SIG-M5 (cell line): ENCODE measurements at regions not wholly inside any gene's neighbourhood (a gene's known extent, or its start where the extent isn't known, plus 50 kb on each side); places are given as distances from the start of the nearest gene placed in this dataset.
"Not testable (repeated sequence)": the region's sequence is repeated elsewhere in the genome, so short reads cannot be mapped to it uniquely, and the experiment has no call there.

Experiments used
- DNase-seq: peaks from one replicate; lab custom pipeline; 2025; lab: John Stamatoyannopoulos, UW

DNA sequence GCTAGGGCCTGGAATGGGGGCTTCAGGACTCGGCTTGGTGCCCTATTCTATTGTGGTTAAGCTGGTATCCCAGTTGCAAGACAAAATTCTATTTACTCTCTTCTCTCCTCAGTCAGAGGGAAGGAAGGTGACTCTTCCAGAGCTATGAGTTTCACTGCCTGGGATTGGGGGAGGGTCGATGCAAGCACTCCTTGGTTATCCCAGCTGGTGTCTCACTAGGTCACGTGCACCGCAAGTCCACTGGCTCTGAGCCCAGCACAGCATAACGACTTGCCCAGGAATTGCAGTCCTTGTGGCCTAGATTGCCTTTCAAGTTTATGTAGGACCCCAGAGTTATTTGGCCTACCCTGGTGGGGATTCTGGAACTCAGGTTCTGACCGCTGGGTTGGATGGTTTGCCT, 958.8 kb downstream of the IGSF11 start:
- DNase-seq: no peak

DNA sequence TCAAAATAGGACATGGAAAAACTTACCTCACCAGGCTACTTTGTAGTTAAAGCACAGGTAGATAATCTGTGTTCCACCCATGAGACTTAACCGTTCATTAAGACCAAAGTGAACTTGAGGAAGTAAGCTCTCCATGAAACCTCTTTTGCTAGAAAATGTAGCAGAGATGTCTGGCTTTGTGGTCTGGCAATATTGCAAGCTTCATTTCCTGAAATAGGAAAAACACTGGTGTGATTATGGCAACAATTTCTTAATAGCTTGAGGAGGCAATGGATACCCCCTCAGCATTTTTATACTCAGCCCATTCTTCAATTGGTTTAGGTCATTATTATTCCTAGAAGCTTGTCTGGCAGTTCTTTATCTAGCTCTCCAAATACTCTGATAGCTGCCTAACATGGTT, 957.3 kb downstream of the IGSF11 start:
- DNase-seq: no peak

DNA sequence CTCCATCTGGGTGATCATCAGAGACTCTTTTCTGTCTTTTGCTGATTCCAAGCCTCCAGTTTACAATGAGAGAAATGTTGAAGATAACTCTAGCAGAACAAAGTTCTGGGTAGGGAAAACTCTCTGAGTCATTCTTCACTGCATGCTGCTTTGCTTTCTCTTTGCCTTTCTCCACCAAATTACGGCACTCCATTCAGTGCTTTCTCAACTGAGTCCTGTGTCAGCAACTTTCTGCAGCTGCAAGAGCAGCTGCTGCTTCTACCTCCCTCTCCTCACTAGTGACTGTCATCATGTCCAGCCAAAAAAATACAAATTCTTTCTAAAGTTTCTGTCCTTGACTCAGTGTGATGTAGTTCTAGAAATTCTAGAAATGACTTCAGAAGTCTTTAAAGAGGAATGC, 953.8 kb downstream of the IGSF11 start:
- no peak for DNase-seq

DNA sequence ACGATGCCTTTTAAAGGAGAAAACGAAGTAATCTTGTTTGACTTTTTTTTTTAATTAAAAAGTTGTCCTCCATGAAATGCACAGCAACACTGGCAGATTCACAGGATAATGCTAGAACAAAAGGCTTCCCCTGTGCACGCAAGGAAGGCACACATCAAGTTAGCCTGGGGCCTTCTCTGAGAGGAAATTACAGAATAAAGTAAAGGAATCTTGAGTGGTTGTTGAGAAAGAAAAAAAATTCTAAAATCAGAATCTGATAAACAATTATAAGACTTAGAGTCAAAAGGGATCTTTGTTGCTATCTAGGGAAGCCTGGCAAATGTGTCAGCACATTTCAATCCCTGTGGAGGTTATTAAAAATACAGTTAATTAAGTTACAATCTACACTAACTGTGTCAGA, 946.0 kb downstream of the IGSF11 start:
- no peak for DNase-seq

DNA sequence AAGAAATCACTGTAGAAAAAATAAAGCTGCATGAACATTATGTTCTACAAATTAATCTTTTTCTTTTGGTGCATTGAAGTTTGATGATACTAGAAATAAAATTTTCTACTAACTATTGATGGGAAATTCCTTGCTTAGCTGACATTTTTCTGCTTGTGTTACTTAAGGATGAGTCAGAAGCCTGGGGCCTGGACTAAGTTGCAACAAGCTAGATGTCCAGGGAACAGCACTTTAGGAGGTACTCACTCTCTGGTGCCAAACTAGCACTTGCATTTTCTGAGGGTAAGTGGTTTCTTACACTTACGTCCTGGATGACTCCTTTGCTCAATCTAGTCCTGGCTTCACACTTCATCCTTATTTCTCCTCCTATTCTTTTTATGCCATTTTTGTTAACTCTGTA, 945.1 kb downstream of the IGSF11 start:
- DNase-seq: no peak

DNA sequence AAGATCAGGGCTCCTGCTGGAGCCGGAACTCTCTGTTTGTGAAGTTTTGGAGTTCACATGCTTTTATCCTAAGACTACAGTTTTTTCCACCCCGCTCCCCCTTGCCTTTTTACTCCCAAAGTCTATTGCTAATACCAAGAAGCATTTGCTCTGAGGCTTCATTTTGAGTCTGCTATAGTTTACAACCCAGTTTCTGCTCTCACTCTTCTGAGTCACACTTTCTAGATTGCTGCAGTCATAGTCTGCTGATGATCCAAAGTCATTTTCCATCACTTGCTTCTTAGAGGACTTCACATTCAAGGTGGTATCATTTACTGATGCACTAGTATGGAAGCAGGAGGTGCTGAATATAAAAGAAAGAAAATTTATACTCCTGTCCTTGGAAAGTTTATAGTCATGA, 937.4 kb downstream of the IGSF11 start:
- DNase-seq: no peak

DNA sequence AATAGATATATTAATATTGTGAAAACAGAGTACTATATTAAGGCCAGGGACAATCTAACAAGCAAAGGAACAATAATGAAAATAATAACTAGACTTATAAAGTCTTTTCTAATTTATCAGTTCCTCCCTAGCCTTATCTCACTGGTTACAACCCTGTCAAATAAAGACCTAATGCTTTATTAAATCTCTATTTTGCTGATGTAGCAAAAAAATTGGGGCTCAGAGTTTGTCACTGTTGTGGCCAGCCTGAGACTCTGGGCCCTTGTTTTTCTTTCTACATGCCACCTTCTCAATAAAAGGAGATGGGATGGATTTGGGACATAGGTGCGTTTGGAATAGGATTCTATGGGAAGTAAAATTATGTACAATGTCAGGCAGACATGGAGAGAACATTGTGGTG, 937.0 kb downstream of the IGSF11 start:
- DNase-seq: no peak

DNA sequence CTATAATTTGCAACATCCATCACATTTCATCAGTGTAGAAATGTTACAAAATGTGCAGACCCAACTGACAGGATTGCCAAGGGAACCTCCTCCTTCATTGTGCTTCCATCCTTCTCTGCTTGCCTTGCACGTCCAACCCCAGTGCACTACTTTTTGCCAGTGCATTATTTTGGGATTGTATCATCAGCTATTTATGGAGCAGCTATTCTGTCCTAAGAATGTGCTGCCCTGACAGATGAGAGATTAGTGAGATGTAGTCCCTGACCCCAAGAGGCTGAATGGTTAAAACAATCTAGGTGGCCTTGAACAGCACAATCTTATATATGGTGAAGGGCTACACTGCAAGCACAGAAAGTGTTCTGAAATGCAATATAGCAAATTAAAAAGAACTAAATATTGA, 935.8 kb downstream of the IGSF11 start:
- DNase-seq: no peak

DNA sequence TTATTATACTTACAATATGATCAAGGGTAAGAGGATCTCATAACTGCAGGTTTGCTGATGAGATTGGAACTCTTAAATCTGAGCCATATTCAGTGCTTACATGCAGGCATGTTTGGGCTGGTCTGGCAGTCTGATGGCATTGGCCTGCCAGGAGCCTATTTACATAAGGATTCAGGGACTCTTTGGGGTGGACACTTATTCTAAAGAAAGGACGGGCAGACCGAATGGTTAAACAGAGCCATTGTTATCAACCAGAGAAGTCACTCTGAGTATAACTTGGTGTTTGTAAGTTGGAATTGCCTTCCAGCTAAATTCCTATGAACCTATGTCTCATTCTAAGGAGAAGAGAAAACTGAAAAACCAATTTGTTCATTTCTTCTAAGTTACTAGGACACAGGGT, 932.8 kb downstream of the IGSF11 start:
- no peak for DNase-seq

DNA sequence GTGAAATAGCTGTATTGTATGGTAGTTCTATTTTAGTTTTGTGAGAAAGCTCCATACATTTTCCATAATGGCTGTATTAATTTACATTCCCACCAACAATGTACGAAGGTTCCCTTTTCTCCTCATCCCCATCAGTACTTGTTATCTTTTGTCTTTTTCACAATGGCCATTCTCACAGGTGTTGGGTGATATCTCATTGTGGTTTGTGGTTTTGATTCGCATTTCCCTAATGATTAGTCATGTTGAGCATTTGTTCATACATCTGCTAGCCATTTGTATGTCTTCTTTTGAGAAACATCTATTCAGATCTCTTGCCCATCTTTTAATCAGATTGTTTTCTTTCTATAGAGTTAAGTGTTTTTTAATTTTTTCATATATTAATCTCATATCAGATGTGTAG, 931.9 kb downstream of the IGSF11 start:
- no peak for DNase-seq

DNA sequence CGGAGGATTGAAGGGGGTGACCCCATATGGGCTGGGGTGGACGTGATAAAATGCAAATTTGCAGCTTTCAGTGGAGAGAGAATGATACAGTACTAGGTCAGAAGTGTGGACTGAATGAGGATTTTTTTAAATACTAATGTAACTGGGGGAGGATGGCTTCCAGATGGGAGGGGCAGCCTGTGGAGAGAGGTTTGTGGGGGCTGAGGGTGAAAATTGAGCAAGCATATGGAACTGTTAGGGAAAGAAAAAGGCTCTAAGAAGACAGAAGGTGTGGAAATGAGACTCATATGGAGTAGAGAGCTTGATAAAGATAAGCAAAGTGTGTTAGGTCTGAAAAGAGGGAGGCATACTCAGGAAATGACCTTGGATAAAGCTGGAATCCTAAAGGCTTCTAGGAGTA, 926.4 kb downstream of the IGSF11 start:
- no peak for DNase-seq

DNA sequence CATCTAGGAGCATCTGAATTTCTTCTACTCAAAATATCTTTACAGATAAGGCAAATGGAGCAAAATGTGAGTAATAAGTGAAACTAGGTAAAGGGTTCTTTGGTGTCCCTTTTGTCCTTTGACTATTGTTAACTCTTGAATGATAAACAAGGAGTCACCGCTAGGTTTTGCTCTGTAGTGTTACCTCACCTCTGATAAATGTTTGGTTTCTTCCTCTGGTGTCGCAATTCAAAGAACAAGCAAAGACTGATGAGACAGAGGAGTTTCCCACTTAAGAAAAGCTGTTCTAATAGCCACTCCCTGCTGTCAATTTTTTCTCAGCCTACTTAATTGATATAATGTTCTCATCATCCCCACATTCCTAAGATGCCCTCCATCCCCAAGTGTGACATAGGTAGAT, 925.9 kb downstream of the IGSF11 start:
- DNase-seq: no peak

DNA sequence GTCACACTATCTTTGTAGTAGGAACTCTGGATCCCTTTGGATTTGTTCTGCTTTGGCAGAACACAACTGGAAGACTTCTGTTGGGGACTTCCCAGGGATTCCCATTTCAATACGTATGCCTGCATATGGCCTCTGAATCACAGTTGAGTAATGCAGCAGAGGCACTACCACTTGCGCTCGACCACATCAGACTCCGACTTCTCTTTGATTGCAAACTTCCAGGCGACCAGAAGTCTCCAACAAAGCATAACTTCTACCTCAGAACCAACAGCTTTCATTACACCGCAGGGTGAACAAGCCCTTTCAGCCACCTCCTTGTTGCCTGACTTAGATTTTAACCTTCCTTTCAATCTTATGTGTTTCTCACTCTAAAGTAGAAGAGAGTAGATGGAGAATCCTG, 924.4 kb downstream of the IGSF11 start:
- no peak for DNase-seq

DNA sequence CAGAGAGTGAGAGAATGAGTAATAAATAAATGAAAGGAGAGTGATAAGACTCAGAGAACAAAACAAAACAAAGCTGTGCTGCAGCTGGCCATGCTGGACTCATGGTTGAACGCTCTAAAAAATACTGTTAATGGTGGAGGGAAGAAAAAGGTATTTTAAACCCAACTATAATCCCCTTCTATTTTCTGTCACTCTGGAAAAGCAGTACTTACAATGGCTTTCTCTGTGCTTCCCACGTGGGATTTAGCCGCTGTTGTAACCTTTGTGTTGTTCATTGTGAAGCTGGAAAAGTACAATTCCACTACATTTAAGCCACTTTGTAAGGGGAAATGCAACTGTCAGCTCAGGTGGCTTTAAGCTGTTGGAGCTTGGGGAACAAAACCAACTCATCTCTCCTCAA, 917.7 kb downstream of the IGSF11 start:
- DNase-seq: no peak

DNA sequence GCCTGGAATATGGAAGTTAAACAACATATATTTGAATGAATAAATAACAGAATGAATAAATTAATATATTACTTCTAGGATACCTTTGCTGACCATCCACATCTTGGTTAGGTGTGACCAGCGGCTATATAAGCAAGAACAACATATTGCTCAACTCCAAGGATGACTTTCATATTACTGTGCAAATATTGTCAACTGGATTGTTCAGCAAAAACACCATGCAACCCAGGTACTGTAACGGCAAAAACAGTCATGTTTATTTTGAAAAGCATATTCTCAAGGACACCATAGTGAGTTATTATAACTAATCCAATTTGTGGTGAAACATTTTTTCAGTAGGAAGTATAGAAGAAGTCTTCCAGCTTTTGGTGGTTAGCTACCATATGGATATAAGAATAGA, 907.9 kb downstream of the IGSF11 start:
- DNase-seq: no peak

DNA sequence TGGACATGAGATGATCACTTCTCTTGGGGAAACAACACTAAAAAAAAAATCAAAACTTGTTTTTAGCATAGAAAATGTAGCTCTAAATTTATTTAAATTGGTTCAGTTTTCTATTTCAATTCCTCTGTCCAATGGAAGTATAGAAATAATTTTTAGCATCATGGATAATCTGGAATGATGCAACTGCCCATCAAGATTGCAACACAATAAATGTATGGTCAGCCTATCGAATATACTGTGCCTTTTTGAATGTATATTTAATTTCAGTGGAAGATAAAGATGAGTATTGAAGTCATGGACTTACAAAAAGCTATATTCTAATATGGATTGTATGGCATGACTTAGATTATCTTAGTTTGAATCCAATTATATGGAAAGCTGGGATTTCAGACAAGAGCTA, 906.7 kb downstream of the IGSF11 start:
- DNase-seq: no peak

DNA sequence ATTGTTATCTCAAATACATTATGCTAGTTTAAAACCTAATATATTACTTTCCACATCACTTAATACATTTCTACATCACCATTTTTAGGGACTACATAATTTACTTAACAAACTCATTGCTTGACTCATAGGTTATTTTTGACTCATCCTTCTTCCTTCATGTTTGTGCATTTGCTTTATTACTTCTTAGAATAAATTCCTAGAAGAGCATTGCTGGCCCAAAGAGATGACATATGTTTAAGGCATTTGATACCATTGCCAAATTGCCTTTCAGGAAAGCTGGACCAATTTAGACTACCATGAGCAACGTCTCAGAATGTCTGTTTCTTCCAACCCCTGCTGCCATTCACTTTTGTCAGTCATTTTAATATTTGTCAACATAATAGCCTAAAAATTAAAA, 905.8 kb downstream of the IGSF11 start:
- DNase-seq: no peak

DNA sequence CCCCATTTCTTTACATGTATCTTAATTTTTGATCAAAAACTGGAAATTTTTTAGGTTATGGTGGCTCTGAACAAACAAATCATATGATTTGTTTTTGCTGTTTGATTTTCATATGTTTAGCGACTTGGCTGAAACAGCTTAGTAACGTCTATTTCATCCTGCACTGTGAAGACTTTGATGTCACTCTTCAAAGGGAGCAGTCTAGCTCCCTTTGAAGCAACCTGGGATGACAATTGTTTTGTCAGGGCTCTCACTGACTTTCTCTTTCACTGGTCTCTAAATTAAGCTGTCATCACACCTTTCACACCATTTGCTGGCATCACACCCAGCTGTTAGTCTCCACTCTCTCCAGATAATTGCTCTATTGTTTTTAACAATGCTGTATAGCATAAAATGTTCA, 896.9 kb downstream of the IGSF11 start:
- no peak for DNase-seq

DNA sequence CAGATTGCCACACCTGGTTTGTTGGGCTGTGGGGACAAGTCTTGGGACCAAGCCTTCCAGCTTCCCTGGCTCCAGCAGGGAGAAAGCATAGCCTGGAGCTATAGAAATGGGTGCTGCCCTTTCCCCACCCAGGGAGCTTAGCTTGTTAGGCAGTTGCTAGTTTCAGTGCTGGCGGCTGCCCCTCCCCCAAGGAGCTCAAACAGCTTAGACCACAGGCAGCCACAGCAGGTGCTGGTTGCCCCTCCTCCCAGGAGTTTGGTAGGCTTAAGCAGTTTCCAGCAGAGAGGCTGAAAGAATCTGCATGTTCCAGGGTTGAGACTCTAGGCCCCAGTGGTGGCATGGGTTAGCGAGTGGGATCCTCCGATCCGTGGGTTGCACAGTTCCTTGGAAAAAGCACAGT, 889.7 kb downstream of the IGSF11 start:
- no peak for DNase-seq

DNA sequence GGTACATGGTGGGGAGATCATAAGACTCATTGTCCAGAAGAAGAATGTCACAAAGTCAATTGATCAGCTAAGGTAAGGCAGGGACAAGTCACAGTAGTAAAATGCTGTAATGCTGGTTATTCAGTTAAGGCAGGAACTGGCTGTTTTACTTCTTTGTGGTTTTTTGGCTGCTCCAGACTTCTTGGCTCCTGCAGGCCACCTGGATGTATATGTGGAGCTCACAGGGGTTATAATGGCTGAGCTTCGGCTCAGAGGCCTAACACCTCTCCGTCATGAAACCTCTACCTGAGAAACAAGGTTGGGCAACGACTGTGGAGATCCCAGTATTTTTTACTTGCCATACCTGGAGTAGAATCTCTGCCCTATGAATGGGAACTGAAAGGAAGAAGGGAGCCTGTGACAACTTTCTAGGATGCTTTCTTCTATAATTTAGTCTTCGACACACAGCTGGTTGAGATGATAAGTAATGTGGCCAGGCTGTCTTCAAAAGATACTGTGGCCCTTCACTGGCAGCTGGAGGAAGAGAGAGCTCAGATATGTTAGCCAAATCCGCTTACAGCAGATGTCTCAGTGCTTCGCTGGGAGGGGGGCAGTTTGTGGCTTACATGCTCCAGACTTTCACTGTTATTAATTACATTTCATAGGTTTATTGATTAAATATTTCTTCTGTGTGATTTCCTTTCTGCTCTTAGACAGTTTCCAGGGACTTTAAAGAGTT, 887.8 kb downstream of the IGSF11 start:
- DNase-seq: no peak

DNA sequence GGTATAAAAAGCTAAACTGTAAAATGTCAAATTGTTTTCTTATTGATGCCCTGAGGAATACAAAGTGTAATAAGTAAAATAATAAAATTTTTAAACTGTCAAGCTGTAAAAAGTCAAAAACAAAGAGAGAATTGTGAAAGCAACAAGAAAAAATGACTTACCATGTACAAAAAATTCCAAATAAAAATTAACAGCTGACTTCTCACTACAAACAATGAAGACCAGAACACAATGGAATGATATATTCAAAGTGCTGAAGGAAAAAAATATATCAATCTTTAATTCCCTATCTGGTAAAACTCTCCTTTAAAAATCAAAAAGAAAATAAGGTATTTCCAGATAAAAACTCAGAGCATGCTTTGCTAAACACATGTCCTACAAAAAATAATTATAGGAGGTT, 883.5 kb downstream of the IGSF11 start:
- no peak for DNase-seq

DNA sequence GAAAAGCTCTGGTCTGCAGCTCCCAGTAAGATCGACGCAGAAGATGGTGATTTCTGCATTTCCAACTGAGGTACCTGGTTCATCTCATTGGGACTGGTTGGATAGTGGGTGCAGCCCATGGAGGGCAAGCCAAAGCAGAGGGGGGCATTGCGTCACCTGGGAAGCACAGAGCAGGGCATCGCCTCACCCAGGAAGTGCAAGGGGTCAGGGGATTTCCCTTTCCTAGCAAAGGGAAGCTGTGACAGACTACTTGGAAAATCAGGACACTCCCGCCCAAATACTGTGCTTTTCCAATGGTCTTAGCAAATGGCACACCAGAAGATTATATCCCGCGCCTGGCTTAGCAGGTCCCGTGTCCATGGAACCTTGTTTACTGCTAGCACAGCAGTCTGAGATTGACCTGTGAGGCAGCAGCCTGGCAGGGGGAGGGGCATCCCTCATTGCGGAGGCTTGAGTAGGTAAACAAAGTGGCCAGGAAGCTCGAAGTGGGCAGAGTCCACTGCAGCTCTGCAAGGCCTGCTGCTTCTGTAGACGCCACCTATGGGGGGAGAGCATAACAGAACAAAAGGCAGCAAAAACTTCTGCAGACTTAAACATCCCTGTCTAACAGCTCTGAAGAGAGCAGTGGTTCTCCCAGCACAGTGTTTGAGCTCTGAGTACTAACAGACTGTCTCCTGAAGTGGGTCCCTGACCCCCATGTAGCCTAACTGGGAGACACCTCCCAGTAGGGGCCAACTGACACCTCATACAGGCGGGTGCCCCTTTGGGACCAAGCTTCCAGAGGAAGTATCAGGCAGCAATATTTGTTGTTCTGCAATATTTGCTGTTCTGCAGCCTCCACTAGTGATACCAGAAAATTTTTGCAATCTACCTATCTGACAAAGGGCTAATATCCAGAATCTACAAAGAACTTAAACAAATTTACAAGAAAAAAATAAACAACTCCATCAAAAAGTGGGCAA, 871.7 kb downstream of the IGSF11 start:
- DNase-seq: not testable (repeated sequence)

DNA sequence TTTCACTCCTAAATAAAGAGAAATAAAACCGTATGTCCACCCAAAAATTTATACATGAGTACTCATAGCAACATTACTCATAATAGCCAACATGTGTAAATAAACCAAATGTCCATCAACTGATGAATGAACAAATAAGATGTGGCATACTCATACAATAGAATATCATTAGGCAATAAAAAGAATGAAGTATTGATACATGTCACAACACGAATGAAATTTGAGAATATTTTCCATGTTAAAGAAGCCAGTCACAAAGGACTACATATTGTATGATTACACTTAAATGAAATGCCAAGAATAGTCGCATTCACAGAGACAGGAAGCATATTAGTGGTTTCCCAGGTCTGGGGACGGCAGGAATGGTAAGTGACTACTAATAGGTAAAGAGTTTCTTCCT, 869.2 kb downstream of the IGSF11 start:
- DNase-seq: no peak

DNA sequence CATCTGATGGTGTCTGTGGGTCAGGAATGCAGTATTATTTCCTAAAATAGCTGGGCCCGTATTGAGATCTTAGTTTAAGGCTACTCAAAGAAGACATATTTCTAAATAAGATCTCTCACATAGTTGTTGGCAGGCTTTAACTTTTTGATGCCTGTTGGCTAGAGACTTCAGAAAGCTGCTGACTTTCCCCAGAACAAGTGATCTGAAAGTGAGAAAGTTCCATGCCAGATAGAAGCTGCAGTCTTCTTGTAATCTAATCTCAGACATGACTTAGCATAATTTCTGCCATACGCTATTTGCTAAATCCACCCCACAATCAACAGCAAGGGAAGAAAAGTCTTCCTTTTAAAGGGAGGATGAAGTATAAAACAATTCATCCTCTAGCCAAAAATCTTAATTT, 867.1 kb downstream of the IGSF11 start:
- no peak for DNase-seq
